ENCODE measurements at regions not wholly inside any gene's neighbourhood (a gene's known extent, or its start where the extent isn't known, plus 50 kb on each side); places are given as distances from the start of the nearest gene placed in this dataset.

- no peak overlapping the region for H3K27ac ChIP-seq (ENCODE audit: low read depth, low read length)
- H3K36me3 ChIP-seq (ENCODE audit: insufficient read depth, low read length), result no peaks in the 10 kb centered on the region
- H3K9me3 ChIP-seq (ENCODE audit: insufficient read depth, low read depth, low read length), result no peaks in the 10 kb centered on the region
- WGBS, result 82% methylated on average over 1 of the region's 1 CpG
- H3K9ac ChIP-seq (ENCODE audit: low read depth, low read length), result no peak overlapping the region
- H3K4me3 ChIP-seq (ENCODE audit: low read length), result no peak overlapping the region
- peaks cover 21% of the 10 kb centered on the region for H3K4me1 ChIP-seq (ENCODE audit: insufficient read depth, low read length)
- H3K27me3 ChIP-seq (ENCODE audit: insufficient read depth, low read length), result no peaks in the 10 kb centered on the region
These were observed 370.2 kb downstream of the KCTD12 start for GRCh38 chr13:76516013-76516412.

- 100% methylated on average over 1 of the region's 1 CpG for WGBS
- Histone ChIP-seq H3K9me3 (ENCODE audit: insufficient read depth, low read depth, low read length) (no peaks in the 10 kb centered on the region), H3K4me1 (ENCODE audit: insufficient read depth, low read length) (peaks cover 16% of the 10 kb centered on the region), H3K27ac (ENCODE audit: low read depth, low read length) (no peak overlapping the region), H3K36me3 (ENCODE audit: insufficient read depth, low read length) (no peaks in the 10 kb centered on the region), H3K9ac (ENCODE audit: low read depth, low read length) (no peak overlapping the region), H3K4me3 (ENCODE audit: low read length) (no peak overlapping the region), H3K27me3 (ENCODE audit: insufficient read depth, low read length) (no peaks in the 10 kb centered on the region)
These were observed 373.5 kb downstream of the KCTD12 start for GRCh38 chr13:76512721-76513145.

DNA sequence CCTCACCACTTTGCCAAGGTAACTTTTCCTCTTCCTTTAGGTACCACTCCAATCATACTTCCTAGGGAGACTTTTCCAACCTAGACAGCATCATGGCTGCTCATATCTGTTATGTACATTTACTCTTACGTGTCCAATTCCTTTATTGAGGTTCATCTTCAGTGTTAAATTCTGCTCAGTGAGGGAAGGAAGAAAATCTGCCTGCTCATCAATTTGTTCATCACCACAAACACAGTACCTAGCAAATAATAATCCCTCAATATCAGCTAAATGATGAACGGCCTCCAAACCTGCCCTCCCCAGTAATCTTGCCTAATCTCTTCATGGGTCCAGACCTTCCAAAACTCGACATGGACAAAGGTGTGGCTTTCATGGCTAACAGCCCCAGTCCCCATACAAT is 380.8 kb downstream of the KCTD12 start:
- no peaks in the 10 kb centered on the region for H3K27me3 ChIP-seq (ENCODE audit: insufficient read depth, low read length)
- H3K36me3 ChIP-seq (ENCODE audit: insufficient read depth, low read length), result no peaks in the 10 kb centered on the region
- WGBS, result 51% methylated on average over 3 of the region's 3 CpGs
- no peaks in the 10 kb centered on the region for H3K4me1 ChIP-seq (ENCODE audit: insufficient read depth, low read length)
- H3K27ac ChIP-seq (ENCODE audit: low read depth, low read length), result no peak overlapping the region
- H3K9me3 ChIP-seq (ENCODE audit: insufficient read depth, low read depth, low read length), result no peaks in the 10 kb centered on the region
- H3K4me3 ChIP-seq (ENCODE audit: low read length), result no peak overlapping the region
- H3K9ac ChIP-seq (ENCODE audit: low read depth, low read length), result no peak overlapping the region

GRCh38 chr13:76503766-76504165 is 382.4 kb downstream of the KCTD12 start:
- H3K27ac ChIP-seq (ENCODE audit: low read depth, low read length), result no peak overlapping the region
- 70% methylated on average over 5 of the region's 5 CpGs for WGBS

GRCh38 chr13:76503291-76503690 is 382.9 kb downstream of the KCTD12 start:
- no peak overlapping the region for H3K9ac ChIP-seq (ENCODE audit: low read depth, low read length)
- no peaks in the 10 kb centered on the region for H3K36me3 ChIP-seq (ENCODE audit: insufficient read depth, low read length)
- no peaks in the 10 kb centered on the region for H3K27me3 ChIP-seq (ENCODE audit: insufficient read depth, low read length)
- H3K4me1 ChIP-seq (ENCODE audit: insufficient read depth, low read length), result no peaks in the 10 kb centered on the region
- H3K4me3 ChIP-seq (ENCODE audit: low read length), result no peak overlapping the region
- no peaks in the 10 kb centered on the region for H3K9me3 ChIP-seq (ENCODE audit: insufficient read depth, low read depth, low read length)
- WGBS, result 87% methylated on average over 1 of the region's 1 CpG
- H3K27ac ChIP-seq (ENCODE audit: low read depth, low read length), result no peak overlapping the region

More at GRCh38 chr13:76503766-76504165, 382.4 kb downstream of the KCTD12 start:
- no peak overlapping the region for H3K4me3 ChIP-seq (ENCODE audit: low read length)
- no peak overlapping the region for H3K9ac ChIP-seq (ENCODE audit: low read depth, low read length)
- H3K9me3 ChIP-seq (ENCODE audit: insufficient read depth, low read depth, low read length), result no peaks in the 10 kb centered on the region
- no peaks in the 10 kb centered on the region for H3K4me1 ChIP-seq (ENCODE audit: insufficient read depth, low read length)
- H3K27me3 ChIP-seq (ENCODE audit: insufficient read depth, low read length), result no peaks in the 10 kb centered on the region
- no peaks in the 10 kb centered on the region for H3K36me3 ChIP-seq (ENCODE audit: insufficient read depth, low read length)

- 78% methylated on average over 3 of the region's 3 CpGs for whole genome bisulfite sequencing
- Histone ChIP-seq H3K9me3 (ENCODE audit: insufficient read depth, low read depth, low read length) (no peaks in the 10 kb centered on the region), H3K4me1 (ENCODE audit: insufficient read depth, low read length) (no peaks in the 10 kb centered on the region), H3K4me3 (ENCODE audit: low read length) (no peak overlapping the region), H3K27me3 (ENCODE audit: insufficient read depth, low read length) (no peaks in the 10 kb centered on the region), H3K27ac (ENCODE audit: low read depth, low read length) (no peak overlapping the region), H3K9ac (ENCODE audit: low read depth, low read length) (no peak overlapping the region), H3K36me3 (ENCODE audit: insufficient read depth, low read length) (no peaks in the 10 kb centered on the region)
These were observed 385.3 kb downstream of the KCTD12 start for GRCh38 chr13:76500894-76501293.

DNA sequence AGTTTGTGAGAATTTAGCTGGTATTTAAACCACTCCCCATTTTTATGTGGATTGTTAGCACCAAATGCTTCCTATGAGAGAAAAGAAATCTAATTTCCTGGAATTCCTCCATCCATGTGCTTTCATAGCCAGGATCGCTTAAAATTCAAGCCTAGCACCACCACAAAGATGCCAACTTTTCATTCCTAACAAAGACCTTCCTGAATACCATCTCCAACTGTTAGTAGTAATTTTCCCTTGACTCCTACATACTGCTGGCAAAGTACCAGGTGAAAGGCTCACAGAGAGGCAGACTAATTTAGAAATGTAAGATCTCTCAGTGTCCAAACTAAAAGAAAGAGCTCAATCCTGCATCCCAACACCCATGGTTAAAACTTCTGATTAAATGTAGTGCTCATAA is 386.3 kb downstream of the KCTD12 start:
- WGBS, result 97% methylated on average over 1 of the region's 1 CpG

DNA sequence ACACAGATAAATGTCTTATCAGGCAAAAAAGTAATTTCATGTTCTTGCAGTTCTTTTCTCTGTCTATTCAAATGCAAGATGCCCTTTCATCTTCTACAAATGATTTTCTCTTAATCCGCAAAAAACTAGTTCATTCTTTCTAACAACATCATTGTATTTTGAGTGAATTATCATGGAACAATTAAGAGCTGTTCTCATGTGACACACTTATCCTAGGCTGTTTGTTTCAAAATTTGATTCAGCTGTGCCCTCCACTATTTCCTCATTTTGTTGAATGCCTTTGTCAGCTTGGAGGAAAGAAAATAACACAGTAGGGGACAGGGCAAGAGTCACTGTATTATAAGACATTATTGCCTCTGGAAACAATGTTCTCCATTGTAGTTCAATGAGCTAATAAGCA is 396.9 kb downstream of the KCTD12 start:
- Histone ChIP-seq H3K9ac (ENCODE audit: low read depth, low read length) (no peak overlapping the region), H3K27ac (ENCODE audit: low read depth, low read length) (no peak overlapping the region), H3K4me1 (ENCODE audit: insufficient read depth, low read length) (peaks cover 5% of the 10 kb centered on the region; the same call in 1 of the 2 replicates), H3K4me3 (ENCODE audit: low read length) (no peak overlapping the region), H3K36me3 (ENCODE audit: insufficient read depth, low read length) (no peaks in the 10 kb centered on the region), H3K27me3 (ENCODE audit: insufficient read depth, low read length) (no peaks in the 10 kb centered on the region), H3K9me3 (ENCODE audit: insufficient read depth, low read depth, low read length) (no peaks in the 10 kb centered on the region)
- WGBS, result 100% methylated on average over 1 of the region's 1 CpG

More for the DNA sequence above, 386.3 kb downstream of the KCTD12 start:
- no peak overlapping the region for H3K9ac ChIP-seq (ENCODE audit: low read depth, low read length)
- no peaks in the 10 kb centered on the region for H3K4me1 ChIP-seq (ENCODE audit: insufficient read depth, low read length)
- no peaks in the 10 kb centered on the region for H3K9me3 ChIP-seq (ENCODE audit: insufficient read depth, low read depth, low read length)
- H3K36me3 ChIP-seq (ENCODE audit: insufficient read depth, low read length), result no peaks in the 10 kb centered on the region
- H3K27ac ChIP-seq (ENCODE audit: low read depth, low read length), result no peak overlapping the region
- no peaks in the 10 kb centered on the region for H3K27me3 ChIP-seq (ENCODE audit: insufficient read depth, low read length)
- H3K4me3 ChIP-seq (ENCODE audit: low read length), result no peak overlapping the region

DNA sequence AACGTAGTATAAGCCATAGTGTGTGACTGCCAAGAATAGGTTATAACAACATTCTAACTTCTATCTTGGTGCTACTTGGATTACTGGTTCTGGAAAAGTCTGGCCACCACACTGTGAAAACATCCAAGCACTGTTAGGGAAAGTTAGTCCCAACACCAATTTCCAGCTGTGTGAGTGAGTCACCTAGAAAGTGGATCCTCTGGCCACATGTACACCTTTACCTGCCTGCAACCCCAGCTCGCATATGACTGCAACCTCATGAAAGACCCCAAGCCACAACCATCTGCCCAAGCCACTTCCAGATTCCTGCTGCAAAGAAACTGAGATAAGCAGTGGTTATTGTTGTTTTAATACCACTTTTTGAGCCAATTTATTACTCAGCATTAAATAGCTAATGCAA is 404.5 kb downstream of the KCTD12 start:
- Histone ChIP-seq H3K27me3 (ENCODE audit: insufficient read depth, low read length) (no peaks in the 10 kb centered on the region), H3K9ac (ENCODE audit: low read depth, low read length) (no peak overlapping the region), H3K36me3 (ENCODE audit: insufficient read depth, low read length) (no peaks in the 10 kb centered on the region), H3K4me1 (ENCODE audit: insufficient read depth, low read length) (no peaks in the 10 kb centered on the region), H3K9me3 (ENCODE audit: insufficient read depth, low read depth, low read length) (no peaks in the 10 kb centered on the region), H3K4me3 (ENCODE audit: low read length) (no peak overlapping the region), H3K27ac (ENCODE audit: low read depth, low read length) (no peak overlapping the region)
- WGBS, result 92% methylated on average over 2 of the region's 2 CpGs

DNA sequence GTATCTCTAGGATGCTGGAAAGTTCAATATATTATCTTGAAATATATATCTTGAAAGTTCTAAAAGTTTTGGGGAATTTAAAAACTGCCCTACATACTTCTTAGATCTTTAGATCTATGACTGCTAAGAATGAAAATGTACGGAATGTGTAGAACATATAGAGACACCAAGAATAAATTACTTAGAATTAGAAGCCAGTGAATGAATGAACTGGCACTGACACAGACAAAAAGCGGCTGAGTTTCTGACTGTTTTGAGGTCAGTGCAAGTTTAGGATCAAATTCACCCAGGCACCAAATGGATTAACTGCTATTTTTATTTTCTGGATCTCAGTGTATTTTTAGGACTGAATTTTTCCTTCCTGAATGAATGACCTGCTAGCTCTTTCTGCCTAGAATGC is 411.2 kb downstream of the KCTD12 start:
- no peak overlapping the region for H3K27ac ChIP-seq (ENCODE audit: low read depth, low read length)
- no peaks in the 10 kb centered on the region for H3K4me1 ChIP-seq (ENCODE audit: insufficient read depth, low read length)
- no peak overlapping the region for H3K9ac ChIP-seq (ENCODE audit: low read depth, low read length)
- no peak overlapping the region for H3K4me3 ChIP-seq (ENCODE audit: low read length)
- H3K36me3 ChIP-seq (ENCODE audit: insufficient read depth, low read length), result no peaks in the 10 kb centered on the region
- H3K9me3 ChIP-seq (ENCODE audit: insufficient read depth, low read depth, low read length), result no peaks in the 10 kb centered on the region
- H3K27me3 ChIP-seq (ENCODE audit: insufficient read depth, low read length), result no peaks in the 10 kb centered on the region
- WGBS, result 88% methylated on average over 1 of the region's 2 CpGs

GRCh38 chr13:76474356-76474755 is 411.8 kb downstream of the KCTD12 start:
- Histone ChIP-seq H3K9me3 (ENCODE audit: insufficient read depth, low read depth, low read length) (no peaks in the 10 kb centered on the region), H3K4me3 (ENCODE audit: low read length) (no peak overlapping the region), H3K36me3 (ENCODE audit: insufficient read depth, low read length) (no peaks in the 10 kb centered on the region), H3K27ac (ENCODE audit: low read depth, low read length) (no peak overlapping the region), H3K9ac (ENCODE audit: low read depth, low read length) (no peak overlapping the region), H3K27me3 (ENCODE audit: insufficient read depth, low read length) (no peaks in the 10 kb centered on the region), H3K4me1 (ENCODE audit: insufficient read depth, low read length) (no peaks in the 10 kb centered on the region)
- WGBS, result 96% methylated on average over 1 of the region's 1 CpG

GRCh38 chr13:76473552-76474134 is 412.6 kb downstream of the KCTD12 start:
- no peaks in the 10 kb centered on the region for H3K36me3 ChIP-seq (ENCODE audit: insufficient read depth, low read length)
- H3K4me3 ChIP-seq (ENCODE audit: low read length), result no peak overlapping the region
- no peak overlapping the region for H3K9ac ChIP-seq (ENCODE audit: low read depth, low read length)
- no peaks in the 10 kb centered on the region for H3K9me3 ChIP-seq (ENCODE audit: insufficient read depth, low read depth, low read length)
- no peak overlapping the region for H3K27ac ChIP-seq (ENCODE audit: low read depth, low read length)
- no peaks in the 10 kb centered on the region for H3K27me3 ChIP-seq (ENCODE audit: insufficient read depth, low read length)
- no peaks in the 10 kb centered on the region; the same call in 1 of the 2 replicates for H3K4me1 ChIP-seq (ENCODE audit: insufficient read depth, low read length)

All from HUES64 (cell line).